ENCODE measurements at regions not wholly inside any gene's neighbourhood (a gene's known extent, or its start where the extent isn't known, plus 50 kb on each side); places are given as distances from the start of the nearest gene placed in this dataset.

GRCh38 chr10:113479346-113480080 is 73.3 kb upstream of the HABP2 start:
- no peak for DNase-seq
- Histone ChIP-seq H3K27me3 (no peaks in the 10 kb centered on the region), H3K27ac (no peak overlapping the region), H3K4me1 (peaks cover 22% of the 10 kb centered on the region), H3K4me3 (no peak overlapping the region), H3K36me3 (replicated peaks in 1 of 2; ENCODE audit: insufficient read depth in 1 of 2, low read depth in 2 of 2) (no peaks in the 10 kb centered on the region), H3K9me3 (peaks cover 0 to 9% (median 0%) of the 10 kb centered on the region in 3 donors)
- whole genome bisulfite sequencing, 2 donors, result 93 to 94% methylated on average over 9 of the region's 9 CpGs
- intact Hi-C loops (cut with DNase I), result no loop called here
- TF ChIP-seq CTCF (IDR thresholded peaks at IDR 0.05) (no peak), POLR2A (IDR thresholded peaks at IDR 0.05) (no peak)
- ATAC-seq, result no peak

- H3K36me3 ChIP-seq (replicated peaks in 1 of 2; ENCODE audit: insufficient read depth in 1 of 2, low read depth in 2 of 2), result no peaks in the 10 kb centered on the region
- H3K27me3 ChIP-seq, result no peaks in the 10 kb centered on the region
- ATAC-seq, result no peak
- 48 to 65% methylated on average over 1 of the region's 1 CpG for WGBS, 2 donors
- no peak for DNase-seq
- peaks cover 18% of the 10 kb centered on the region for H3K4me1 ChIP-seq
- intact Hi-C loops (cut with DNase I), result no loop called here
- H3K9me3 ChIP-seq, result peaks cover 0 to 9% (median 0%) of the 10 kb centered on the region in 3 donors
- H3K27ac ChIP-seq, result no peak overlapping the region
- H3K4me3 ChIP-seq, result no peak overlapping the region
- TF ChIP-seq POLR2A (IDR thresholded peaks at IDR 0.05), result no peak
- no peak for TF ChIP-seq CTCF (IDR thresholded peaks at IDR 0.05)
Measured at GRCh38 chr10:113480081-113480360, 72.8 kb upstream of the HABP2 start.

GRCh38 chr10:113480851-113481502 is 71.9 kb upstream of the HABP2 start:
- 18 to 24% methylated on average over 6 of the region's 6 CpGs for WGBS, 2 donors

GRCh38 chr10:113484487-113484886 is 68.4 kb upstream of the HABP2 start:
- H3K27ac ChIP-seq, result no peak overlapping the region
- peaks cover 12% of the 10 kb centered on the region for H3K4me1 ChIP-seq
- no peak for TF ChIP-seq POLR2A (IDR thresholded peaks at IDR 0.05)
- TF ChIP-seq CTCF (IDR thresholded peaks at IDR 0.05), result no peak
- no peak overlapping the region for H3K4me3 ChIP-seq
- intact Hi-C loops (cut with DNase I), result no loop called here
- ATAC-seq, result no peak
- H3K36me3 ChIP-seq (replicated peaks in 1 of 2; ENCODE audit: insufficient read depth in 1 of 2, low read depth in 2 of 2), result no peaks in the 10 kb centered on the region
- H3K27me3 ChIP-seq, result no peaks in the 10 kb centered on the region
- H3K9me3 ChIP-seq, result peaks cover 0 to 5% (median 0%) of the 10 kb centered on the region in 3 donors
- no peak for DNase-seq
- 47 to 90% methylated on average over 2 of the region's 2 CpGs for WGBS, 2 donors

More at GRCh38 chr10:113480851-113481502, 71.9 kb upstream of the HABP2 start:
- no peak overlapping the region for H3K4me3 ChIP-seq
- peak in 4 of 7 experiments; percentile 12 to 19 (median 16) for TF ChIP-seq CTCF (IDR thresholded peaks at IDR 0.05)
- TF ChIP-seq POLR2A (IDR thresholded peaks at IDR 0.05), result no peak
- H3K9me3 ChIP-seq, result peaks cover 0 to 9% (median 0%) of the 10 kb centered on the region in 3 donors
- peak; percentile 41 to 63 (median 54) for DNase-seq
- peaks cover 12% of the 10 kb centered on the region for H3K4me1 ChIP-seq
- H3K27me3 ChIP-seq, result no peaks in the 10 kb centered on the region
- H3K27ac ChIP-seq, result peak overlapping the region; percentile 48 to 71 (median 62)
- intact Hi-C loops (cut with DNase I), result no loop called here
- no peaks in the 10 kb centered on the region for H3K36me3 ChIP-seq (replicated peaks in 1 of 2; ENCODE audit: insufficient read depth in 1 of 2, low read depth in 2 of 2)
- peak; percentile 88 for ATAC-seq

Measured in body of pancreas (tissue), 4 donors.